Stimulated activated CD4-positive, alpha-beta T cell treated with anti-CD3 and anti-CD28 coated beads, TNF-alpha, amount 100 ng/mL, for 4 hours (primary cell): ENCODE measurements at regions not wholly inside any gene's neighbourhood (a gene's known extent, or its start where the extent isn't known, plus 50 kb on each side); places are given as distances from the start of the nearest gene placed in this dataset.
"Not testable (repeated sequence)": the region's sequence is repeated elsewhere in the genome, so short reads cannot be mapped to it uniquely, and the experiment has no call there.

Experiments
- DNase-seq, 3 experiments: peaks; one replicate each; pipeline ENCODE4 v3.0.0-alpha.2; 2020; ENCODE audit warnings: low read depth in 3 of 3

DNA sequence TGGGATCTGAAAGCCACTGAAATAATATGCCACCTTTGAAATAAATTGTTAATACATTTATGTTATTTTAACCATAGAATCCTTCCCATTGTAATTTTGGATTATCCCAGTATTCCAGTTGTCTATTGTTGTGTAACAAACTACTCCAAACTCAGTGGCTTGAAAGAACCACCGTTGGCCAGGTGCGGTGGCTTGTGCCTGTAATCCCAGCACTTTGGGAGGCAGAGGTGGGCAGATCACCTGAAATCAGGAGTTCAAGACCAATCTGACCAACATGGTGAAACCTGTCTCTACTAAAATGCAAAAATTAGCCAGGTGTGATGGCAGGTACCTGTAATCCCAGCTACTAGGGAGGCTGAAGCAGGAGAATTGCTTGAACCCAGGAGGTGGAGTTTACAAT is 217.6 kb downstream of the IRX2 start:
- not testable (repeated sequence) for DNase-seq

DNA sequence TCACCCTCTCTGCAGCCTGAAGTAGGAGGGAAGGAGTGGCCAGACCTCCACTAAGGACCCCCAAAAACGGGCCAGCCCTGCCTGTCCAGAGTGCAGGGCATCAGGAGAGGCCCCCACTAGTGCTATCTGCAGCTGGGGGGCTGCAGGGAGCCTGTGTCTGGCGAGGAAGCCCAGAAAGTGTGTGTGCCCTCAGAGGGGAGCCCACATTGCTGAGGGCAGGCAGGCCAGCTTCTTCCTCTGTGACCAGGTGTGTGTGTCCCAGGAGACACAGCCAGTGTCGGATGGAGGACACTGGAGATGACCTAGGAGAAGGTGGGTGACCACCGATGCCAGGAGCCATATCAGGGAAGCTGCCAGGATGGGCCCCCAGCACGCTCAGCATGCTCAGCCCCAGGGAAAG is 218.7 kb downstream of the IRX2 start:
- DNase-seq: no peak

DNA sequence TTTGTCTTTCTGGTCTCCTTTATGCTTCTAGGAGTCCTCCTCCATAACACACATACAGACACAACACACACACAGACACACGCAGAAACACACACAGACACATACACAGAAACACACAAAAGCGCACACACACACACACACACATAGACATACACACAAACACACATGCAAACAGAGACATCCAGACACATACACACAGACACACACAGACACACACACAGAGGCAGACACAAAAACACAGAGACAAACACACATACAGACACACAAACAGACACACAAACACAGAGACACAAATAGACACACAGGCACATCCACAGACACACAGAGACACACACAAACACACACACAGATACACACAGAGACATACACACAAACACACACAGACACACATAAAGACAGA is 220.2 kb downstream of the IRX2 start:
- DNase-seq: no peak

DNA sequence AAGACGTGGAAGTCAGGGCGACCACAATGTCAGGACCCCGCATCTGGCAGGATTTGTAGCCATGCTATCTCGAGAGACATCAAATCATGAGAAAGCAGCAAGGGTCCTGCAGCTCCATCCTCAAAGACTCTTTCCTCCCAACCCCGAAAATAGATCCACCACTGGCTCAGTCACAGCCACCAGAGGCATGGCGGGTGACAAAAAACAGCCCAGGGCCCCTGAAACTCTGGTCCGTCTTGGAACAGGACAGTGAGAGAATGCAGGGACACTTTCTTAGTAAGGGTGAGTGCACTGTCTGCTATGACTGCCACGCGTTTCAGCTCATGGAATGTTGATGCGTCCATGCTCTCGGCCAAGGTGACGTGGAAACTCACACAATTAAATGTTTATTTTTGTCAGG is 220.9 kb downstream of the IRX2 start:
- no peak for DNase-seq

DNA sequence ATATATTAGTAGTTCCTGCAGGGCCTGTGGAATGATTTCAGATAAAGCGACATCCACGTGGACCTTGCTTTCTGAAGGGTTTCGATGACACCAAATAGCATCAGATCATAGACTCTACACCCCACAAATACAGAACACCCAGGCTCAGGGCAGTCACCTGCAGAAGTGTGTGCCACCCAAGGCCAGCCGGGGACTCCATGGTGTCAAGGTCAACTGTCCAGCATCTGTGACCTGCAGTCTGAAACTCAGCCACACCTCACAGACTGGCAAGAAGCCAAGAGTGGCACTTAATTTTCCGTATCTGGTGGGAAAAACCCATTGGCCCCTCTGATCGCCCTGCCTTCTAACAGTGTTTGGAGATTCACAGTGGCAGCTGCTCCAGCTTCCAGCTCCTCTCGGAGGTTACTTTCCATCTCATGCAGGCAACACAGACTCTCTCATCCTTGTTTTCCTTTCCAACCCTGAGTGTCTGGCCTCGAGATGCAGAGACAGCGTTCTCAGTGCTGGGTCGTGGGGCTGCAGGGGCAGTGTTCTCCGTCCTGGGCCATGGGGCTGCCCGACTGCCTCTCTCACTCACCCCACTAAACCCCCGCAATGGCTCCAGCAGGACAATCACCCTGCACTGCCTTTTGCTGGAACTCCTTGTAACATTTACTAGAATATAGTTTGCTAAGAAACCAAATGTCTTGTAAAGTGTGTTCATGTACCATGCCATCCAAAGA is 221.9 kb downstream of the IRX2 start:
- DNase-seq: no peak

DNA sequence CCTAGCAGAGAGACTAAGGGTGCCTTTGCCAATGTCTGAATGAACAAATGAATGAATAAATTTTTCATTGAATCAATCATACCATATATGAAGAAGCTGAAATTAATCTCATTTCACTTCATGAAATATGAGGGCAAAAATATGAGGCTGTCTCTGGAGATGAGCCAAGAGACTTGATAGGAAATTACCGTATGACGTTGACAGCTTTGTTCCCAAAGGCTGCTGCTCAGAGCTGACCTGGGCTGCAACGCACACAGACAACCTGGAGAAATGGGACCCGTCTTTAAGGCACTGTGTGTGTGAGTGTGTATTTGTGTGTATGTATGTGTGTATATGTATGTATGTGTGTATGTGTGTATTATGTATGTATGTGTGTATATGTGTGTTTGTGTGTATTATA is 226.1 kb downstream of the IRX2 start:
- no peak for DNase-seq

DNA sequence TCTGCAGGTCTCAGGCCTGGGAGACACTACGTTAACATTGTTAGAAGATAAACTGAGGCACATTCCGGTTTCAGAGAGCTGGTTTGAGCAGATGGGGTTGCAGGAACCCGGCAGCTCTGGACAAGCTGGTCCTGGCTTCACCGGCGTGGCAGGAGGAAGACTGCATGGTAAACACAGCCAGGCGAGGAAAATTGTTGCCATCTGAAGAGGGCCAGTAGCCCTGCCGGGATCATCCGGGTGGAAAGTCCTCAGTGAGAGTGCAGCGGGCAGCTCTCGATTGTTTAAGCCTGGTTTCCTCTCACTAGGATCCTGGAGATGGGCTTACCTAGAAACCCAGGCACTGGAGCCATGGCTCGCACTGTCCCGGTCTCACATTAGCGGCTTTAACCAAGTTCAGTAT is 226.9 kb downstream of the IRX2 start:
- no peak for DNase-seq

DNA sequence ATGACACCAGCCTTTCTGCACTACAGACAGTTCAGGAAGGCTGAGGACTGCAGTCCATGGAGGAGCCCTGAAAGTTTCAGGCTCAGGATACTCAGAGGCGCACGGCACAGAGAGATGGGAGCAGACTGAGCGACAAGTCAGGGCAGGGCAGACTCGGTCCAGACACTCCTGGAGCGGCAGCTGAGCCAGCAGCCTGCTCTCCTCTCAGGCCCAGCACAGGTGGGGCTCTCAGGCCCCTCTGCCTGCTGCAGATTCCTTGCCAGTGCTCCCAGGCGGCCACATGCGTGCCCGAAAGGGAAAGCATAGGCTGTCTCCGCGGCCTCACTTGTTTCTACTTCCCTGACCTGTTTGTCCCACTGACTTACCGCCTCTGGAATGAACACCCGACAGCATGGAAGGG is 228.3 kb downstream of the IRX2 start:
- no peak for DNase-seq

DNA sequence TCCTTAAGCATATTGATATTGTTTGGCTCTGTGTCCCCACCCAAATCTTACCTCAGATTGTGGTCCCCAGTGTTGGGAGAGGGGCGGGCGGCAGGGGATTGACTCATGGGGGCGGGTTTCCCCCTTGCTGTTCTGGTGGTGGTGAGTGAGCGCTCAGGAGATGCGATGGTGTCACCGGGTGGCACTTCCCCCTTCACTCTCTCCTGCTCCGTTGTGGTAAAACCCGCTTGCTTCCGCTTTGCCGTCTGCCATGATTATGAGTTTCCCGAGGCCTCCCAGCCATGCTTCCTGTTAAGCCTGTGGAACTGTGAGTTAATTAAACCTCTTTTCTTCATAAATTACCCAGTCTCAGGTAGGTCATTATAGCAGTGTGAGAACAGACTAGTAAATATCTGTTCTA is 229.1 kb downstream of the IRX2 start:
- DNase-seq: no peak

DNA sequence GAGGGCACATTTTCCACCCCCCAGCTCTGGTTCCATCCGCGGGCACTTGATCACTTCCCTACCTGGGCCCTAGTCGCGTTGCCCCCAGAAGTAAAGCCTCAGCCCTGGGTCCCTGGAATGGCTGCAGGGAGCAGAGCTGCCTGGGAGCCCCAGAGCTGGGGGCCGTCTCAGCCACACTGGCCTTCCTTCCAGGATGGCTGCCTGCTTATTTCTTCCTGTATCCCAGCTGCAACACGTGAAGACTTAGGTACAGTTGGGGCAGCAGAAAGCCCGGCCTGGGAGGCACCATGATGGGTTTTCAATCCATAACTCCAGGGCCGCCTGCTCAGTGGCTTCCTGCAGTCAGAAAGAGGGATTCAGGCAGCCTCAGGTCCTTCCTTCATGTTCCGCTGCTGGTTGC is 232.3 kb downstream of the IRX2 start:
- DNase-seq: no peak

DNA sequence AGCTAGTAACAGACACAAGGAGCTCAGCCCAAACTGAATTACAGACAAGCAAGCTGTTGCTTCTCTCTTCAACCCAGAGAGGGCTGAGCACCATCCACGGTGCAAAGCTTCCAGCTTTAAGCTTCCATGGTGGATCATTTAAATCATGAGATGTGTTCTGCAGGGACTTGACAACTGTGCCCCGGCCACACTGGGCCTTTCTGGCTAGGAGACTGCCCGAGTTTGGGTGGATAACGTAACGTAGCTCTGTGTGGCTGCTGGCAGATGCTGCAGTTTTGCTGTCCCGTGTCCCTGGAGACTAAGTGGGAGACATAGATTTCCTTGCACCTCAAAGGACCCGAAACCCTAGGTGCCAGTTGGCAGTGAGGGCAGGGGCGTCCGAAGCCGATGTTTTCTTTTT is 234.0 kb downstream of the IRX2 start:
- no peak for DNase-seq

DNA sequence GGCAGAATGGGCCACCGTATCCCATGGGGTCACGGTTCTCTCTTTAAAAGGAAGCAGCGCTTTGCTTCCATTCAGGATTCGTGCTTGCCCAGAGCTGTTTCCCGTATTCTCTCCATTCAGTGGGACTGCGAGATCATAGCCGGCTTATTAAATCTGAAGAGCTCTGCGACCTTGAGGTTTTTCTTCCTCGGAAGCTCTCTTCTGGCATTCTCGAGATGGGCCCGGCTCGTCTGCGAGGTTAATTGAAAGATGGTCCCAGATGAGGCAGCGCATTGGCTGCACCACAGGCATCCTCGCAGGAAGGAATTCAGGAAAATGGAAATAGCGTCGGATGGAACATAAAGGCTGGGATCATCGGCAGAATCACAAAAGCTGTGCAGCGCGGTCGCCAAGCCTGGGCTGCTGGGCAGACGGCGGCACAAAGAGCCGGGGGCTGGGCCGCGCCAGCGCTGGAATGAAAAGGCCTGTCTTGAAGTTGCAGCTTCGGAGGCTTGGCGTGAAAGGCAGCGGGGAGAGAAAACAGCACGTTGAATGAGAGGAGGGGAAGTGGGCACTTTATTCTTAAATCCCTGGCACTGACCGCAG is 236.2 kb downstream of the IRX2 start:
- no peak for DNase-seq

DNA sequence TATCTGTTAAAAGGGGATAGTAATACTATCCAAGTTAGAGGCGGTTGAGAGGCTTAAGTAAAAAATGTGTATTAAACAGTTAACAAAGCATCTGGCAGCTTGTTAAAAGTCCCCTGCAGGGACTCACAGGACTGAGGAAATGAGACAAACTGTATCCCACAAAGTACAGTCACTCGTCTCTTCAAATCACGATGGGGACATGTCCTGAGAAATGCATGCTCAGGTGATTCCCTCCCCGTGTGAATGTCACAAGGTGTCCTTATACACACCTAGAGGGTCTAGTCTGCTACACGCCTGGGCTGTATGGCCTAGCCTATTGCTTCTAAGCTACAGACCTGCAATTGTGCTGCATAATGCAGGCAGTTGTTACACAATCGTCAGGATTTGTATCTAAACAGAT is 237.0 kb downstream of the IRX2 start:
- no peak for DNase-seq

DNA sequence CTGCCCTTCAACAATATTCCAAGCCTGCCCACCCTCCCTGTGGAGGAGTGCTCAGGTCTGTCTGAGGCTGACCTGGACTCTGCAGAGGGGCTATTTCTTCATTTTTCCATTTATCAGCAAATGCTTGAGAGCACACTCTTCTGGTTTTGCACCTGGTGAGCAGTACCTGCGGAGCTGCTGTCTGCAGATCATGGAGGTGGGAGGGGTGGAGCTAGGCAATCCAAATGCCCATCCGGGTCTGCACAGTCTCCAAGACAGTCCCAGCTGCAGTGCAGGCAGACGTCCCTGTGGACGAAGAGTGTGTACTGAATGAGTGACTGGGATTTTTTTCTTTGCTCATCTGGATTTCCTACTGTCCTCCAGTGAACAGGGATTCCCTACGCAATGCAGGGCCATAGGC is 239.8 kb downstream of the IRX2 start:
- no peak for DNase-seq

DNA sequence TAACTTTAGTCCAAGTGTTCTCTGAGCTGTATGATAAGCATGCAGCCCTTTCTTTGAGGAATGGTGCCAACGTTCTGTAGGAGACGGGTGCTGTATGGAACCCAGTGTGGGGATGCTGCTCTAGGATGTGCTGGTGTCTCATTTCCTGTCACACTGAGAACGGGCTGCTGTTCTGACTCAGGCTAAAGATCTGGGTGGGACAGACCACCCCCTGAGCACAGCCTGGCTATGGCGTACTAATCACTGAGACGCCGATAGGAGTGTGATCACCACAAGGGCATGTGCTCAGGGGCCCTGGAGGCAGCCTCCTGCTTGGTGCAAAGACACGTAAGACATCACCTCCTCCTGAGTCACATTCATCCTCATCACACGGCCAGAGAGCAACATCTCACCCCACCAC is 240.4 kb downstream of the IRX2 start:
- no peak for DNase-seq

DNA sequence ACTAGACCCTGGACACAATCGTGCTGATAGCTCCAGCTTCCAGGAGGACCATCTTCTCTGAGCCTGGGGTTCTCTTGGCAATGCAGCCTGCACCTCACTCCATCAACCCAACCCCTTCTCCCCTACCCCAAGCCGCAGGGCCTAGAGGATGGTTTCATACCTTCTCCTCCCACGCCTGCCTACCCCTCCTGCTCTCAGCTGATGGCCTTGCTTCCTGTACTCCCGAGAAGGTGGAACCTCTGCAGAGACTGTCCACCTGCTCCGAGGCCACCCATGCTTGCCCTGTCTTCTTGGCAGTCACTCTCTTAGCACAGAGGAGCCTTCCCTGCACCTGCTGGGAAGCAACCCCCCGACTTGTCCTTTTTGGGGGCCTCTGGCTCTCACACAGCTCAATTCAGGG is 241.9 kb downstream of the IRX2 start:
- DNase-seq: no peak

DNA sequence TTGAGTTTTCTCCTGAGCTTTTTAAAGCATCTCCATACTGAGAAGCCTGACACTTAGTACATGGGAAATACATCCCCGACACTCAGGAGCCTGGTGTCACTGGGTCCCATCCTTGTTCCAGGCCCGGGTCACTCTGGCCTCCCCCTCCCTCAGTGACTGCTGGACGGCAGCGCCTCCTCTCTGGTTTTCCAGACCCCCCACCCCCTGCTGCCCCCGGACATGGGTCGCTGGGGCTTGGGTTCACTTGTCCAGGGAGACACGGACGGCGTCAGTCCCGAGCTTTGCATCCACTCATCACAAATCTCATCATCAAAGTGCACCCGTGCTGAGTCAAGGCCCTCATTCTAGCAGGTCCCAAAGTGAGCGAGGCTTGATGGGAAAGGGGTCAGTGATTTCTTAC is 243.0 kb downstream of the IRX2 start:
- DNase-seq: no peak

DNA sequence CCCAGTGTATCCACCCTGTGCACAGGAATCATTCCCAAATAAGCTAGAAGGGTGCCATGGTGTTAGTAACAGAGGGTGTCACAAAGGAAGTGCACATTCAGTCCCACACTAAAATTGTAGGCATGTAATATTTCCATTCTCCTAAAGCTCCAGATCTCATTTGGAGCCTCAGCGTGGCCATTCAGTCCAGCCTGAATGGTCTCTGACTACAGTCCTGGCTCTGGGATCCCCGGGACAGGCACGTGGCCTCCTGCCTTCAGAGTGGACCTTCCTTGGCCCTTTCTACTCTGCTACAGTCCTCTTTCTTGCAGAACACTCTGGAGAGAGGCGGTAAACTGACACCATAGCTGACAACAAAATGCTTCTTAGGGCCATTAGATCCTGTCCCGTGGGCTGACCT is 243.9 kb downstream of the IRX2 start:
- no peak for DNase-seq

DNA sequence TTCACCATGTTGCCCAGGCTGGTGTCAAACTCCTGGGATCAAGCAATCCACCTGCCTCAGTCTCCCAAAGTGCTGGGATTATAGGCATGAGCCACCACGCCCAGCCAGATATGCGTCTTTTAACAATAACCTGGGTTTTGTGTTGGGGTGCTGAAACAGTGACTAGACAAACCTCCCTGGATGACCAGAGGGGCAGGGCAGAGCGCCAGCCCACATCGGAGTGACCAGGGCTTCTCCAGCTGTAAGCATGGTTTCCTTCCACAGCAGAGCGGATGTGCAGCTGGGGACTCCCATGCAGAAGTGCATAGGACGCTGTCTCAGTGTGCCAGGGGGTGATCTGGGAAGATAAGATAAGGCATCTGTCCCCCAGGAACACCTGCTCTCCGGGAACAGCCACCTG is 244.9 kb downstream of the IRX2 start:
- DNase-seq: no peak

DNA sequence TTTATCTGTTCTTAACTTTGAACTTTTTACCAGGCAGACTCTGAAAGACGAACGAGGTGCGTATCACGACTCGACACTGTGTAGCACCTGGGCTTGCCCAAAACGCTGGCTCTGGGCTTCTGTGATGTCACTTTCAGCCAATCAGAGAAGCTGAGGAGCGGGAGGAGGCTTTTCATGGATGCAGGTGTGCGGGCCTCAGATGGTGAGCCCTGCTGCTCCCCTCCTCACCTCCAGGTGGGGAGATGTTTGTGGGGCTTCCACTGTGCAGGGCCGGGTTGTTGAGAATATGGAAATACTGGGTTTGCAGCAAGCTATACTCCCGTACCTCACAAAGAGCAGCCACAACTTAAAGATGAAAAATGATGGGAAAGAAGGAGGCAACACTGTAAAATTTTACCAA is 246.3 kb downstream of the IRX2 start:
- DNase-seq: no peak

DNA sequence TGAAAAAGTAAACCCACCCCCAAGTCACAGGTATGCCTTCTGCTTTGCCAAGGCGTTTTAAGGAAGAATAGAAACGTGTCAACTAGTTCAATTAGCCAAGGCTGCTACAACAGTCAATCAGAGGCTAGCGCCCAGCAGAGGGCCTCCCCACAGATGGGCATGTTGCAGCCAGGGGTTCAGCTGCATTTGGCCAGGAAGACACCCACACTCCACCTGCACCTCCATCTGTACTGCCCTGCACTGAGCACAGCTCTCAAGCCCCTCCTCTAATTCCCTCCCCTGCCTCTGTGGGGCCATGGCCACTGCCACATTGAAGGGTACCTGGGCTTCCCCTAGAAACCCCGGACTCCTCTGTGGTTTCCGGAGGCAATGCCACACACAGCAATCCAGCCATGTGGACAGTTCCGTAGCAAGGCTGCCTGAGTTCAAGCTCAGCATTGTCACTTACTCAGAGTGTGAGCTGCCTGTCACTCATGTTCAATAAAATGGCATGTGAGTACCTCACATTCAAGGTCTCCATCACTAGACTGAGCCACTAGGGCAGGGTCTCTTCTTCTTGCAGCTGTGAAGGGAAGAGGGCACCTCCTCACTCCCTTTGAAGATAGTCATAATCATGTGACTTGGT is 248.4 kb downstream of the IRX2 start:
- no peak for DNase-seq

DNA sequence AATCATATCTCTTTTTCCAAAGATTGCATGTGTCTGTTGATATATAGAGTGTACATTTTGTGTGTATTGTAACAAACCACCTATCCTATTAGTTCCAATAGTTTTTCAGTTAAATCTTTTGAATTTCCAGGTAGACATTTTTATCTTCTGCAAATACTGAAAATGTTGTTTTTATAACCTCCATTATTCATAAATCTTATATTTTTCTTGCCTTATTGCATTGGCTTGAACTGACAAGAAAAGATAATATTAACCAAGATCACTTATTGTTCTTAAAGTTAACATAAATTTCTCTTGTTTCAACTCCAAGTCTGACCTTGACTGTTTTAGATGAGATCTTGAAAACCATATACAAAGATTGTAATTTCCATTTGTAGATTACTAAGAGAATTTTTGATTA is 251.6 kb downstream of the IRX2 start:
- no peak for DNase-seq

DNA sequence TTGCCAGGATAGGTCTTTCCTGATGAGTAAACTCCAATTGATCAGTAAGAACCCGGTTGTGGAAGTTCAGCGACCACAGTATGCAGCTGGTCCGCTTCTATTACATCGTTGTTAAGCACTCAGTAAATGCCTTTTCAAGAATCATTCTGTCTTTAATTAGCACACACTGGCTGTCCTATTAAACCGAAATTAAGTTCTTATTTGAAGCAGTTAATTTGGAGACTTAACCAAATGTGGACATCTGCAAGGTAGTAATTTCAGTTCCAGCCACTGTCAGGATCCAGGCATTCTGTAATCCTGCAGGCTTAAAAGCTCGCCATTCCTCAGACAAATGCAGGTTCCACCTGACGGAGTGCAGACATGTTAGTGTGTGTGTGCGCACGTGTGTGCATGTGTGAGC is 254.6 kb downstream of the IRX2 start:
- DNase-seq: no peak

DNA sequence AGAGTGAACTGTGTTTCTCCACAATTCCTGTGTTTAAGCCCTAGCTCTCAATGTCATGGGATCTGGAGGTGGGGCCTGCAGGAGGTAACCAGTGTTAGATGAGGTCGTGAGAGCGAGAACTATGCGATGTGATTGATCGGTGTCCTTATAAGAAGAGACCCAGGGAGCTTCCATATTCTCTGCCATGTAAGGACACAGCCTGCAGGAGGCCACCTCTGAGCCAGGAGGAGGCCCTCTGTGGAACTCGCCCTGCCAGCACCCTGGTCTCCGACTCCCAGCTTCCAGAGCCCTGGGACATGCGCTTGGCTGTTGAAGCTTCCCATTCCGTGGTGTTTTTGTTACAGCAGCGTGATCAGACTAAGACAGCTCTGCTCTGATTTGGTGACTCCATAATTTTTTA is 255.4 kb downstream of the IRX2 start:
- no peak for DNase-seq
